ENCODE measurements at regions not wholly inside any gene's neighbourhood (a gene's known extent, or its start where the extent isn't known, plus 50 kb on each side); places are given as distances from the start of the nearest gene placed in this dataset.

- H3K36me3 Mint-ChIP-seq, result no peaks in the 10 kb centered on the region
Observed at GRCh38 chr6:93745306-93745705, 325.9 kb upstream of the EPHA7 start.

GRCh38 chr6:93735099-93735498, 315.7 kb upstream of the EPHA7 start:
- DNase-seq (ENCODE audit: low spot score in 2 of 2), result no peak
- Mint-ChIP-seq H3K4me3 (no peak overlapping the region), H3K4me1 (no peaks in the 10 kb centered on the region), H3K36me3 (no peaks in the 10 kb centered on the region), H3K27ac (no peak overlapping the region), H3K9me3 (peaks cover 7% of the 10 kb centered on the region)
- no peak for ATAC-seq

More at GRCh38 chr6:93745306-93745705, 325.9 kb upstream of the EPHA7 start:
- no peak overlapping the region for H3K4me3 Mint-ChIP-seq
- DNase-seq (ENCODE audit: low spot score in 2 of 2) (no peak), ATAC-seq (no peak)
- no peaks in the 10 kb centered on the region for H3K4me1 Mint-ChIP-seq
- peaks cover 10% of the 10 kb centered on the region for H3K9me3 Mint-ChIP-seq
- H3K27ac Mint-ChIP-seq, result no peak overlapping the region

DNA sequence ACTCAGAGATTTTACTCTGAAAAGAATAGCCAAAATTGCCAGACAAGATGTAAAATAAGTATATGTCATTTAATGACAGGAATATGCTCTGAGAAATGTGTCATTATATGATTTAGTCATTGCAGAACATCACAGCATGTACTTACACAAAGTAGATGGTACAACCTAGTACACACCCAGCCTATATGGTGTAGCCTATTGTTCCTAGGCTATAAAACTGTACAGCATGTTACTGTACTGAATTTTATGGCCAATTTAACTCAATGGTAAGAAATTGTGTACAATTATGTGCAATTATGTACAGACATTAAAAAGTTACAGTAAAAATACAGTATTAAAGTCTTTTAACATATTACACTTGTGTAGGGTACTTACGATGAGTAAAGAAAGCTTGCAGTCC, 311.9 kb upstream of the EPHA7 start:
- Mint-ChIP-seq H3K36me3 (no peaks in the 10 kb centered on the region), H3K4me1 (no peaks in the 10 kb centered on the region), H3K4me3 (no peak overlapping the region), H3K9me3 (peaks cover 16% of the 10 kb centered on the region), H3K27ac (no peak overlapping the region)
- ATAC-seq (no peak), DNase-seq (ENCODE audit: low spot score in 2 of 2) (no peak)

DNA sequence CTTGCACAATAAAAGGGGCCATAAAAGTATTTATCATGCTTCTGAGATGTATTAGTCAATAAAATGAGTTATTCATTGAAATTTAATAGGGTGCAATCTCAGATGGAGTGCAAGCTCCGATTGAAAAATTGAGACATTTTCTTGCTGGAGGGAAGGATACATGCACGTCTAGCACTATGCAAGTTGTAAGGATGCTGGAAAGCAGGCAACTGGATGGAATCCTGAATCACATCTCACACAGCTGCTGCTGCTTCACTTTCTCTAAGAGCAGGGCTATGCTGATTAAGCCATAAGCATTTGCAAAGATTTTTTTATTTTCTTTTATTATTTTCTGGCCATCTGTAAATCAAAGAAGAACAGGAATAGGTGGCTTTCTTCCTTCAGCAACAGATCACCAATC, 308.8 kb upstream of the EPHA7 start:
- H3K27ac Mint-ChIP-seq, result no peak overlapping the region
- peaks cover 20% of the 10 kb centered on the region for H3K9me3 Mint-ChIP-seq
- H3K4me1 Mint-ChIP-seq, result no peaks in the 10 kb centered on the region
- no peaks in the 10 kb centered on the region for H3K36me3 Mint-ChIP-seq
- ATAC-seq, result no peak
- H3K4me3 Mint-ChIP-seq, result no peak overlapping the region
- DNase-seq (ENCODE audit: low spot score in 2 of 2), result no peak

- no peaks in the 10 kb centered on the region for H3K4me1 Mint-ChIP-seq
- H3K4me3 Mint-ChIP-seq, result no peak overlapping the region
- H3K27ac Mint-ChIP-seq, result no peak overlapping the region
- no peaks in the 10 kb centered on the region for H3K36me3 Mint-ChIP-seq
- DNase-seq (ENCODE audit: low spot score in 2 of 2) (no peak), ATAC-seq (no peak)
- peaks cover 23% of the 10 kb centered on the region for H3K9me3 Mint-ChIP-seq
Observed at GRCh38 chr6:93727447-93727846, 308.1 kb upstream of the EPHA7 start.

DNA sequence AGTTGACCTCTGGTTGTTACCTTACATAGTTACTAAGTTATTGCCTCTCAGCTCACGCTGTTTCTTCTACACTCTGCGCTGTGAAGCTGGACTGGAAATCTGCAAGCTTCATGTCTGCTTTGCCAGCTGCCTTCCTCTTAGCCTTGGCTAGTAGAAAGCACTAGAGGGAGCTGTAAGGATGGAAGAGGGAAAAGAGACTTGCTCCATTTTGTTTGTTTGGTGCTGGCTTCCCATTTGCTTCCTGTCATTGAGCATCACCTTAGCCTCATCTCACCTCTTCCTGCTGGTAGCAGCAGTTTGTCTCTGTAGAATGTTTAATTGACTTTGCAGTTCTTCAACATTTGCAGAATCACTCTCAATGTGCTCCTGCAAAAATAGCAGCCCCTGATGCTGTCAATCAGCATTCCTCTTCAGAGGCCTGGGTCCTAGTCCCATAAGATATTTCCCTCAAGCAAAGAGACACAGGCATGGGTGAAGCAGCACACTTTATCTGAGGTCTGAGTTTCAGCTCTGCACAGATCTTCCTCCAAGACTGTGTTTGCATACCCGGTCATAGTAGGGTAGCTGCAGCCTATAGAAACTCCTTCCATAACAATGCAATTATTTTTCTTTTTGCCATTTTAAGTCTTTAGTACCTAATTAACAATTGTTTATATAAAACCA, 302.2 kb upstream of the EPHA7 start:
- Mint-ChIP-seq H3K36me3 (no peaks in the 10 kb centered on the region), H3K27ac (no peak overlapping the region), H3K4me1 (no peaks in the 10 kb centered on the region), H3K9me3 (peaks cover 11% of the 10 kb centered on the region), H3K4me3 (no peak overlapping the region)
- DNase-seq (ENCODE audit: low spot score in 2 of 2) (no peak), ATAC-seq (no peak)

DNA sequence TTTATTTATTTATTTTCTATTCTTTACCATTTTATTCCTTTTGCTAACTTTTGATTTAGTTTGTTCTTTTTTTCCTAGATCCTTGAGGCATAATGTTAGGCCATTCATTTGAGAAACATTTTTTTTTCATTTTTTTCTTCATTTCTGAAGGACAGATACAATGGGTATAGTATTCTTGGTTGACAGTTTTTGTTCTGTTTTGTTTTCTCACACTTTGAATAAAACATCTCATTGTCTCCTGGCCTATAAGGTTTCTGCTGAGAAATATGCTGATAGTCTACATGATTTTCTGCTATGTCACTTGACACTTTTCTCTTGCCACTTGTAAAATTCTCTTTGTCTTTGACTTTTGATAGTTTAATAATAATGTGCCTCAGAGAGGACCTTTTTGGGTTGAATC, 294.6 kb upstream of the EPHA7 start:
- DNase-seq (ENCODE audit: low spot score in 2 of 2) (no peak), ATAC-seq (no peak)
- Mint-ChIP-seq H3K4me1 (no peaks in the 10 kb centered on the region), H3K27ac (no peak overlapping the region), H3K36me3 (no peaks in the 10 kb centered on the region), H3K9me3 (peaks cover 15% of the 10 kb centered on the region), H3K4me3 (no peak overlapping the region)

DNA sequence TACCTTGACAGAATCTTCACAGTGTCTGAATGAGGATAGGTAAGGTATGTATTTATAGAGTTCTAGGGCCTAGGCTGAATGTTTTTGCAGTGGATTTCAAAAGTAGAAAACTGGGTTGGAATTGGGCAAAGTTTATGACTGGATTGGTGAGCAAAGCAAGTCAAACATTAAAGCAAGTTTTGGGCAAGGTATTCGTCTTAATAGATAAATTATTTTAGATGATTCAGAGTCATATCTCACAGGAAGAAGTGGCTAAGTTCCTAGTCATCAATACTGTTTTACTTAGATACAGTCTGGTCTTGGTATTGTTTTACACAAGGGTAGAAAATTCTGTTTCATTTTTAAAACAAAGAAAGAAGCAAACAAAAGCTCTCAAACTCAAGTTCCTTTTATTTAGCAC, 284.1 kb upstream of the EPHA7 start:
- ATAC-seq (no peak), DNase-seq (ENCODE audit: low spot score in 2 of 2) (no peak)
- Mint-ChIP-seq H3K36me3 (no peaks in the 10 kb centered on the region), H3K4me1 (no peaks in the 10 kb centered on the region), H3K9me3 (peaks cover 27% of the 10 kb centered on the region), H3K4me3 (no peak overlapping the region), H3K27ac (no peak overlapping the region)

DNA sequence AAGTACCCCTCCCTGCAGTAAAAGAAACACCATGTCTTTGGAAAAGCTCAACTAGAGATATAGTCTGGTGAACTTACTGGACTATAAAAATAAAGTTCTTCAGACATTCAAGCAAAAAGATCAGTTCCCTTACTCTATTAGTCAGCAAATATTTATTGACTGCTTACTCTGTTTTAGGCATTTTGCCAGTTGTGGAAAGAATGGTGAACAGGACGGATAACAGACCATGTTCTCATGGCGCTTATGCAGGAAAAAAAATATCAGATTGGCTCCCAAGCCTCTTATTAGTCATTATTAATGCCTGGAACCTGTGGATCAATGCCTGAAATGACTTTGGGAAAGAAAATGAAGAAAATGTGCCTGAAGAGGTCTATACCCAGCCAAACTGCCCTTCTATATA, 282.2 kb upstream of the EPHA7 start:
- DNase-seq (ENCODE audit: low spot score in 2 of 2) (no peak), ATAC-seq (no peak)
- H3K36me3 Mint-ChIP-seq, result no peaks in the 10 kb centered on the region

DNA sequence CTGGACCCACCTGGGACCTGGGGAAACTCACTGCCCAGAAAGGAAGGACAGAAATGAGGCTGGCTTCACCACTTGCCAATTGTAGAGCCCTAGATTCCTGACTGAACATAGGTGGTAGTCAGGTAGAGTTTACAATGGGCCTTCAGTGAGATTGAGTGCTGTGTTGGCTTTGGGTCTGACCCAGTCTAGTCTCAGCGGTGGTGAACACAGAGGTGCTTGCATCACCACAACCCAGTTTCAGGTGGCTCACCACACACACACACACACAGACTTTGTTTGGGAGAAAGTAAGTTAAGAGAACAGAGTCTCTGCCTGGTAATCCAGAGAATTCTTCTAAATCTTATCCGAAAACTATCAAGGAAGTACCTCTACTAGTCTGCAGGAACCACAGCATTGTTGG, 266.1 kb upstream of the EPHA7 start:
- Mint-ChIP-seq H3K27ac (no peak overlapping the region), H3K9me3 (peaks cover 7% of the 10 kb centered on the region), H3K36me3 (no peaks in the 10 kb centered on the region), H3K4me3 (no peak overlapping the region), H3K4me1 (no peaks in the 10 kb centered on the region)
- ATAC-seq, result no peak
- DNase-seq (ENCODE audit: low spot score in 2 of 2), result no peak

More for the DNA sequence above, 282.2 kb upstream of the EPHA7 start:
- Mint-ChIP-seq H3K4me1 (no peaks in the 10 kb centered on the region), H3K27ac (no peak overlapping the region), H3K9me3 (peaks cover 28% of the 10 kb centered on the region), H3K4me3 (no peak overlapping the region)

DNA sequence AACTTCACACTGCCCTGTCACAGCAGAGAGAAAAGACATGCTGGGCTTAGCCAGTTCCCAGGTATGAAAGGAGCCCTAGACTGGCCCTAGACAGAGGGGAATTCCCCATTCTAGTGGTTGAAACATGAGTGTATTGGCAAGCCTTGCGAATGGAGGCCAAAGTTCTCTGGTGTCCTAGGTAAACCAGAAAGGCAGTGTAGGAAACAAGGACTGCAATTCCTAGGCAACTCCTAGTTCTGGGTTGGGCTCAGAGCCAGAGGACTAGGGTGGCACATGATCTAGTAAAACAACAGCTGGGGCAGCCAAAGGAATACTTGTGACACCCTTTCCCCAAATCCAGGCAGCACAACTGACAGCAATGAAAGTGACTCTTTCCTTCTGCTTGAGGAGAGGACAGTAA, 265.0 kb upstream of the EPHA7 start:
- Mint-ChIP-seq H3K27ac (no peak overlapping the region), H3K4me1 (no peaks in the 10 kb centered on the region), H3K9me3 (peaks cover 9% of the 10 kb centered on the region), H3K4me3 (no peak overlapping the region), H3K36me3 (no peaks in the 10 kb centered on the region)
- DNase-seq (ENCODE audit: low spot score in 2 of 2) (no peak), ATAC-seq (no peak)

DNA sequence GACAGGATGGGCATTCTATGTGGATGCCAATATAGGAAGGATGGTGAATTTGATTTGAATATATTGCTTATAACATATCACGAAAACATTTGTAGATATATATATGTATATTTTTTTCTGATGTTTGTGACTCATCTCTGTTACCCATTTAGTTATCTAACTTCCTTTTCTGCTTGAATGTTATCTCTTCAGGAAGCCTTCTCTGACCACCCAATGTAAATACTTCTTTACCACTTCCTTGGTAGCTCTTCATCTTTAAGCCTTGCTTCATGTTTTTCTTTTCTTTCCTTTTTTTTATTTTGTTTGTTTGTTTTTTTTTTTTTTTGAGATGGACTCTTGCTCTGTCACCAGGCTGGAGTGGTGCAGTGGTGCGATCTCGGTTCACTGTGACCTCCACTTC, 260.5 kb upstream of the EPHA7 start:
- DNase-seq (ENCODE audit: low spot score in 2 of 2), result no peak
- no peaks in the 10 kb centered on the region for H3K36me3 Mint-ChIP-seq
- H3K27ac Mint-ChIP-seq, result no peak overlapping the region
- H3K9me3 Mint-ChIP-seq, result peaks cover 6% of the 10 kb centered on the region
- H3K4me1 Mint-ChIP-seq, result no peaks in the 10 kb centered on the region
- no peak overlapping the region for H3K4me3 Mint-ChIP-seq
- ATAC-seq, result no peak

DNA sequence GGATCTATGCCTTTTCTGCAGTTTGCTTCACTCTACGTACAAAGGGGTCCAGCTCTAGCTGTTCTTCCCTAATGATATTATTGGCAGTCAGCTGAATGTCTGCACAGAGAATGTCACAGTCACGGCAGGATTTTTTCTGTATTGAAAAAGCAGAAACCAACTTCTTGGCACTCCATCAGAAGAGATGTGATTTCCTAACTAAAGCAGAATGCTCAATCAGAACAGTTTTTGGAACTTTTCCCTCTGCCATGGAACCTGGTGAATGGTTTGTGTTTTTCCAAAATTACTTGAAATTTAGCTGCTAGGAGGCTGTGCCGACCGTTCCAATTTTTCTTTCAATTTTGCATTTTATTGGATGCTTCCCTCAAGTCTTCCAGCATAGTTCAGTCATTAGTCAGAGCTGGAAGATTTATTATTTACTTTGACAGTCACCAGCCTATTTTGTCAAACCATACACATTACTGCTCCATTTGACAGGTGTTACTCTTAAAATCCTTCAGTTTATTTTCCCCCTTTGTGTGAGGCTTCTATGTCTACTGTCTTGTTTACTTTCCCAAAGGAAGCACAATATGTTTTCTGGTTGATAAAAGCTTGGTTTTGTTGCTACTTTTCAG, 259.6 kb upstream of the EPHA7 start:
- no peak overlapping the region for H3K4me3 Mint-ChIP-seq

GRCh38 chr6:93677264-93677965, 258.1 kb upstream of the EPHA7 start:
- no peak for DNase-seq (ENCODE audit: low spot score in 2 of 2)
- no peak for ATAC-seq
- H3K9me3 Mint-ChIP-seq, result peaks cover 2% of the 10 kb centered on the region
- H3K27ac Mint-ChIP-seq, result no peak overlapping the region
- no peak overlapping the region for H3K4me3 Mint-ChIP-seq
- no peaks in the 10 kb centered on the region for H3K4me1 Mint-ChIP-seq
- H3K36me3 Mint-ChIP-seq, result no peaks in the 10 kb centered on the region

More for the DNA sequence above, 259.6 kb upstream of the EPHA7 start:
- Mint-ChIP-seq H3K9me3 (peaks cover 4% of the 10 kb centered on the region), H3K4me1 (no peaks in the 10 kb centered on the region), H3K36me3 (no peaks in the 10 kb centered on the region), H3K27ac (no peak overlapping the region)
- DNase-seq (ENCODE audit: low spot score in 2 of 2), result no peak
- no peak for ATAC-seq

- no peak overlapping the region for H3K4me3 Mint-ChIP-seq
- ATAC-seq, result no peak
- peaks cover 2% of the 10 kb centered on the region for H3K9me3 Mint-ChIP-seq
- no peak for DNase-seq (ENCODE audit: low spot score in 2 of 2)
- H3K27ac Mint-ChIP-seq, result no peak overlapping the region
- H3K4me1 Mint-ChIP-seq, result no peaks in the 10 kb centered on the region
- H3K36me3 Mint-ChIP-seq, result no peaks in the 10 kb centered on the region
Observed at GRCh38 chr6:93676581-93676980, 257.2 kb upstream of the EPHA7 start.

DNA sequence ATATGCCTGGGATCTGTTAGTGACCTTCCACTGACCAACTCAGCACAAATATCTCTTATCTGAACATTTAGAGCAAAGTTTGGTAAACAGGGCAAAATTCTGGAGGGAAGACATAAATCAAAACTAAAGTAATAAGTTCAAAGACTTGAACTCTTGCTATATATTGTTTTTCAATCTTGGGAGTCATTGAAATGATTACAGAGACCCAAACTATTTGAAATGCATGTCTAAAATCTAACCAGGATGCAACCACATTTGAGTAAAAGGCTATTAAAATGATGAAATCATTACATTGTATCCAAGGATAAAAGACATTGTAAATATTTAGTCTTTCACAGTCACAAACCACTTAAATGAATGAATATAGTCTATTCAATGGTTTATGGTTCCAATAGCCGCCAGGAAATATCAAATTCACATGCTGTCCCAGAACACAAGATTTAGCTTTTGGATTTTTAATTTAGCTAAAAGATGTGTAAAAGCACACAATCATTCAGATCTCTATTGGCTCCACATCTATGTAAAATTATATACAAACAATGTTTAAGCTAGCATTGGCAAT, 256.6 kb upstream of the EPHA7 start:
- Mint-ChIP-seq H3K4me1 (no peaks in the 10 kb centered on the region), H3K36me3 (no peaks in the 10 kb centered on the region), H3K27ac (no peak overlapping the region), H3K9me3 (peaks cover 2% of the 10 kb centered on the region), H3K4me3 (no peak overlapping the region)
- no peak for ATAC-seq
- no peak for DNase-seq (ENCODE audit: low spot score in 2 of 2)

Data from stimulated activated effector memory CD8-positive, alpha-beta T cell treated with anti-CD3 and anti-CD28 coated beads, Interleukin-12 subunit alpha, Interleukin-12 subunit beta, amount 100 ng/mL, for 72 hours (primary cell).